Spinal cord (tissue), 9 donors: ENCODE measurements at regions not wholly inside any gene's neighbourhood (a gene's known extent, or its start where the extent isn't known, plus 50 kb on each side); places are given as distances from the start of the nearest gene placed in this dataset.
"Not testable (repeated sequence)": the region's sequence is repeated elsewhere in the genome, so short reads cannot be mapped to it uniquely, and the experiment has no call there.

ENCODE experiments used
- DNase-seq, 6 donors: peaks; one replicate each; pipeline versions ENCODE4 v3.0.0 to v3.0.0-alpha.2; 2013 to 2015; ENCODE audit warnings: low spot score in 6 of 6, low read depth in 4 of 6
- H3K27ac ChIP-seq: one replicate; pipeline ENCODE4 v1.5.1; 2013; ENCODE audit warnings: low read depth, low read length, control low read depth
- H3K27me3 ChIP-seq: one replicate; pipeline ENCODE4 v1.6.1; 2013; ENCODE audit warnings: low read length; ENCODE audit not compliant: control insufficient read depth, insufficient read depth
- H3K36me3 ChIP-seq: one replicate; pipeline ENCODE4 v1.6.1; 2013; ENCODE audit warnings: low read length; ENCODE audit not compliant: control insufficient read depth, insufficient read depth
- H3K4me1 ChIP-seq: one replicate; pipeline ENCODE4 v1.6.1; 2013; ENCODE audit warnings: low read length; ENCODE audit not compliant: control insufficient read depth, insufficient read depth
- H3K4me3 ChIP-seq: one replicate; pipeline ENCODE4 v1.5.1; 2013; ENCODE audit warnings: low read depth, low read length, control low read depth
- H3K9me3 ChIP-seq: one replicate; pipeline ENCODE4 v1.6.1; 2013; ENCODE audit warnings: low read length; ENCODE audit not compliant: control insufficient read depth, insufficient read depth
- WGBS: methylation state at CpG from one replicate; pipeline ENCODE4 v1.1.5; 2013; ENCODE audit warnings: missing lambda C conversion rate; ENCODE audit not compliant: insufficient coverage; 5-methylcytosine and 5-hydroxymethylcytosine counted together
- donor health status: healthy.

DNA sequence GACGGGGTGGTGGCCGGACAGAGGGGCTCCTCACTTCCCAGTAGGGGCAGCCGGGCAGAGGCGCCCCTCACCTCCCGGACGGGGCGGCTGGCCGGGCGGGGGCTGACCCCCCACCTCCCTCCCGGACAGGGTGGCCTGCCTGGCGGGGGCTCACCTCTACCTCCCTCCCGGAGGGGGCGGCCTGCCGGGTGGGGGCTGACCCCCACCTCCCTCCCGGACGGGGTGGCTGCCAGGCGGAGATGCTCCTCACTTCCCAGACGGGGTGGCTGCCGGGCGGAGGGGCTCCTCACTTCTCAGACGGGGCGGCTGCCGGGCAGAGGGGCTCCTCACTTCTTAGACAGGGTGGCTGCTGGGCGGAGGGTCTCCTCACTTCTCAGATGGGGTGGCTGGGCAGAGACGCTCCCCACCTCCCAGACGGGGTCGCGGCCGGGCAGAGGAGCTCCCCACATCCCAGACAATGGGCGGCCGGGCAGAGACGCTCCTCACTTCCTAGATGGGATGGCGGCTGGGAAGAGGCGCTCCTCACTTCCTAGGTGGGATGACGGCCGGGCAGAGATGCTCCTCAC is 239.8 kb downstream of the AASDHPPT start:
- H3K36me3 ChIP-seq, H3K4me1 ChIP-seq, DNase-seq, H3K27ac ChIP-seq, H3K27me3 ChIP-seq, H3K4me3 ChIP-seq, H3K9me3 ChIP-seq: not testable (repeated sequence)
- 100% methylated on average over 11 of the region's 36 CpGs for WGBS

DNA sequence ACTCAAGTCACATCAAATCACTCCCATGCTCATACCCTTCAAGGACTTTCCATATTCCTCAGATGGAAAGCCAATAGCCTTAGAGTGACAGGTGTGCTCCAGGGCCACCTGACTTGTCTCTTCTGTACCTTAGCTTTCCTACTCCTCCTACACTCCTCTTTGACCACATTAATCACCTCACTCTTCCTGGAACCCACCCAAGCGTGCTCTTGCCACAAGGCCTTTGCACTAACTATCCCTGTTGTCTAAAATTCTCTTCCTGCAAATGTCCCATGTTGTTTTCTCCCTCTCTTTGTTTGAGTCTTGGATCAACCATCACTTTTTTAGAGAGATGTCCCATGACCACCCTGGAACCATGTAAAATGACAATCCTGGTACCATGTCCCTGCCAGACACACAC is 244.1 kb downstream of the AASDHPPT start:
- DNase-seq = no peak
- Histone ChIP-seq H3K27ac (no peak overlapping the region), H3K36me3 (no peaks in the 10 kb centered on the region), H3K27me3 (no peaks in the 10 kb centered on the region), H3K9me3 (peaks cover 3% of the 10 kb centered on the region), H3K4me3 (no peak overlapping the region), H3K4me1 (no peaks in the 10 kb centered on the region)
- 92% methylated on average over 1 of the region's 1 CpG for WGBS

GRCh38 chr11:106322106-106322505 is 244.6 kb downstream of the AASDHPPT start:
- WGBS = 100% methylated on average over 1 of the region's 2 CpGs
- DNase-seq = no peak
- Histone ChIP-seq H3K27me3 (no peaks in the 10 kb centered on the region), H3K4me3 (no peak overlapping the region), H3K36me3 (no peaks in the 10 kb centered on the region), H3K27ac (no peak overlapping the region), H3K9me3 (peaks cover 3% of the 10 kb centered on the region), H3K4me1 (no peaks in the 10 kb centered on the region)

DNA sequence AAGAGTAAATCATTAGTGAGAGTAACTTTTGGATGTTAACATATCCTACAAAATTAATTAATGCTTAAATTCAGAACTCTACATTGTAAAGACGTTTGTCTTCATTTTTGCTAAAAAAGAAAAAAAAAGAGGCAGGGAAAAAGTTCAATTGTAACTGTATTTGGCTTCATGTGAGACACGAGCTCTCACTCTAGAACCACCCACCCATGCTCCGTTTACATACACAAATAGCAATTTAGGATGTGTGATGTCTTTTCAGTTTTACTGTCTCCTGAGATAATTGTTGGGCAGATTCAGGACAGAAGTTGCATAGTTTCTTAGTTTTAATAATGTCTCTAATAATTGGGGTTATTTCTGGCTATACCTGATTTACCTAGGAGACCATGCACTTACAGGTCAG is 248.6 kb downstream of the AASDHPPT start:
- no CpG with 5 or more reads among the region's 3 CpGs for WGBS
- DNase-seq = no peak
- Histone ChIP-seq H3K27ac (no peak overlapping the region), H3K4me3 (no peak overlapping the region), H3K27me3 (no peaks in the 10 kb centered on the region), H3K4me1 (no peaks in the 10 kb centered on the region), H3K36me3 (no peaks in the 10 kb centered on the region), H3K9me3 (peaks cover 1% of the 10 kb centered on the region)

GRCh38 chr11:106327134-106327533 is 249.7 kb downstream of the AASDHPPT start:
- H3K4me1 ChIP-seq = no peaks in the 10 kb centered on the region
- no peaks in the 10 kb centered on the region for H3K27me3 ChIP-seq
- peaks cover 1% of the 10 kb centered on the region for H3K9me3 ChIP-seq
- no peak overlapping the region for H3K4me3 ChIP-seq
- H3K36me3 ChIP-seq = no peaks in the 10 kb centered on the region
- WGBS = 93% methylated on average over 2 of the region's 3 CpGs
- DNase-seq = no peak
- no peak overlapping the region for H3K27ac ChIP-seq

DNA sequence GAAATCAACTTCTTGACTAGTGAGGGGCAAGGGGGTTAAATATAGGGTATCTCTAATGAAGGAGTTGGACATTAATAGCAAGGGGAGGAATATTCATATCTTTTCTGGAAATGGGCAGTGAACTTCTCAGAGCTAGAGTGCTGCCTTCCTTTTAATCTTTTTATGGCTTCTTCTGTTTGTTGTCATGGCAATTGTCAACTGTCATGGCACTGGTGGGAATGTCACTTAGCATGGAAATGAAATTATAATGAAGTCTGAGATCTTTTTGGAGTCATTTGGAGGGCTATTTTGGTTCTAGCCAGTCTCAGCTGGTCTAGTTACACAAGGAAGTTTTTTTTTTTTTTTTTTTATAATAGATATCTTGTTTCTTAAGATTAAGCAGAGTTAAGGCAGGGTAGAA is 250.2 kb downstream of the AASDHPPT start:
- Histone ChIP-seq H3K9me3 (peaks cover 1% of the 10 kb centered on the region), H3K36me3 (no peaks in the 10 kb centered on the region), H3K4me3 (no peak overlapping the region), H3K27me3 (no peaks in the 10 kb centered on the region), H3K4me1 (no peaks in the 10 kb centered on the region), H3K27ac (no peak overlapping the region)
- DNase-seq = peak in 1 of 6 donors; percentile 36

- Histone ChIP-seq H3K27ac (no peak overlapping the region), H3K27me3 (no peaks in the 10 kb centered on the region), H3K36me3 (no peaks in the 10 kb centered on the region), H3K4me1 (no peaks in the 10 kb centered on the region), H3K4me3 (no peak overlapping the region), H3K9me3 (no peaks in the 10 kb centered on the region)
- WGBS = 88% methylated on average over 1 of the region's 1 CpG
- DNase-seq = no peak
Observed at GRCh38 chr11:106329273-106330018, 252.0 kb downstream of the AASDHPPT start.

DNA sequence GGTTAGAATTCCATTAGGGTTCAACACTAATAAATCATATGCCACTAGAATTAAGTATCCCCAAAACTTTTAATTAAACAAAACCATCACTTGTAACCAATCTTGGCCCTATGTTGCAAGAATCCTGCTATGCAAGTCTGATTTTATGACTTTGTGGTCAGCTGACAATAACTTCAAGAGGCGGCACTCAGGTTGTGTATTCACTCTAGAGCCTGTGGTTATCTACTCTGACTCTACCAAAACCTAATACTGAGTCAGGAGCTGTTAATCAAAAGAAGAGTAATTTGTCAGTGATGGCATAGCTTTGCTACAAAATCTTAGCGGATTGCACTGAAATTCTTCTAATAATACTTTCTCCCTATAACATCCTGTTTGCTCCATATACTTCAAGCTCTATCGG is 253.7 kb downstream of the AASDHPPT start:
- no peaks in the 10 kb centered on the region for H3K4me1 ChIP-seq
- no peak overlapping the region for H3K27ac ChIP-seq
- H3K9me3 ChIP-seq = no peaks in the 10 kb centered on the region
- H3K4me3 ChIP-seq = no peak overlapping the region
- no peak for DNase-seq
- WGBS = 100% methylated on average over 3 of the region's 3 CpGs
- H3K36me3 ChIP-seq = no peaks in the 10 kb centered on the region
- no peaks in the 10 kb centered on the region for H3K27me3 ChIP-seq

GRCh38 chr11:106333678-106334077 is 256.2 kb downstream of the AASDHPPT start:
- H3K9me3 ChIP-seq = no peaks in the 10 kb centered on the region
- no peaks in the 10 kb centered on the region for H3K4me1 ChIP-seq
- H3K27ac ChIP-seq = no peak overlapping the region
- H3K36me3 ChIP-seq = no peaks in the 10 kb centered on the region
- no peak for DNase-seq
- WGBS = no CpG with 5 or more reads among the region's 2 CpGs
- no peaks in the 10 kb centered on the region for H3K27me3 ChIP-seq
- no peak overlapping the region for H3K4me3 ChIP-seq

- H3K27ac ChIP-seq = no peak overlapping the region
- peak in 2 of 6 donors; percentile 31 to 66 for DNase-seq
- H3K9me3 ChIP-seq = no peaks in the 10 kb centered on the region
Observed at GRCh38 chr11:106344394-106344793, 266.9 kb downstream of the AASDHPPT start.

More at GRCh38 chr11:106344394-106344793, 266.9 kb downstream of the AASDHPPT start:
- Histone ChIP-seq H3K4me3 (no peak overlapping the region), H3K27me3 (no peaks in the 10 kb centered on the region), H3K4me1 (no peaks in the 10 kb centered on the region), H3K36me3 (no peaks in the 10 kb centered on the region)
- WGBS = 41% methylated on average over 2 of the region's 2 CpGs
